ENCODE measurements at regions not wholly inside any gene's neighbourhood (a gene's known extent, or its start where the extent isn't known, plus 50 kb on each side); places are given as distances from the start of the nearest gene placed in this dataset.

- TF ChIP-seq EZH2phosphoT487 (IDR thresholded peaks at IDR 0.05; ENCODE audit: insufficient read depth, low read depth) (no peak), EZH2 (IDR thresholded peaks at IDR 0.05; ENCODE audit: insufficient read depth, poor library complexity, severe bottlenecking) (no peak)
Measured at GRCh38 chrX:54633641-54634040, 103.6 kb downstream of the GNL3L start.

All from GM23248 (cell line).